GM21576 (cell line): ENCODE measurements at regions not wholly inside any gene's neighbourhood (a gene's known extent, or its start where the extent isn't known, plus 50 kb on each side); places are given as distances from the start of the nearest gene placed in this dataset.

Source experiments
- ATAC-seq: cut with Tn5 transposase; IDR thresholded peaks from one replicate; pipeline ENCODE4 v1.9.1; 2021; ENCODE audit warnings: mild to moderate bottlenecking, moderate library complexity; ENCODE audit not compliant: unreplicated experiment

GRCh38 chr15:94021621-94022320 lies 209.6 kb upstream of the MCTP2 start:
- ATAC-seq: no peak

- no peak for ATAC-seq
These were observed 212.3 kb upstream of the MCTP2 start for GRCh38 chr15:94019062-94019461.

- ATAC-seq: no peak
These were observed 216.0 kb upstream of the MCTP2 start for GRCh38 chr15:94015324-94015723.

- no peak for ATAC-seq
These were observed 223.0 kb upstream of the MCTP2 start for GRCh38 chr15:94008104-94009074.

- ATAC-seq: no peak
These were observed 226.7 kb upstream of the MCTP2 start for GRCh38 chr15:94004697-94005096.

- no peak for ATAC-seq
These were observed 229.3 kb upstream of the MCTP2 start for GRCh38 chr15:94002041-94002440.

- no peak for ATAC-seq
These were observed 230.0 kb upstream of the MCTP2 start for GRCh38 chr15:94001255-94001801.

GRCh38 chr15:94000606-94001005 lies 230.8 kb upstream of the MCTP2 start:
- no peak for ATAC-seq

- no peak for ATAC-seq
These were observed 234.2 kb upstream of the MCTP2 start for GRCh38 chr15:93997071-93997658.

GRCh38 chr15:93989440-93989998 lies 241.8 kb upstream of the MCTP2 start:
- no peak for ATAC-seq

- no peak for ATAC-seq
These were observed 244.3 kb upstream of the MCTP2 start for GRCh38 chr15:93987068-93987467.

- ATAC-seq: no peak
These were observed 244.9 kb upstream of the MCTP2 start for GRCh38 chr15:93986400-93986984.

- no peak for ATAC-seq
These were observed 245.4 kb upstream of the MCTP2 start for GRCh38 chr15:93985925-93986324.

GRCh38 chr15:93985176-93985575 lies 246.2 kb upstream of the MCTP2 start:
- no peak for ATAC-seq

GRCh38 chr15:93983526-93983925 lies 247.8 kb upstream of the MCTP2 start:
- no peak for ATAC-seq

GRCh38 chr15:93982226-93982727 lies 249.1 kb upstream of the MCTP2 start:
- no peak for ATAC-seq

- no peak for ATAC-seq
These were observed 249.7 kb upstream of the MCTP2 start for GRCh38 chr15:93981706-93982105.

GRCh38 chr15:93980261-93980911 lies 251.0 kb upstream of the MCTP2 start:
- no peak for ATAC-seq

GRCh38 chr15:93974804-93975481 lies 256.4 kb upstream of the MCTP2 start:
- ATAC-seq: no peak
